ENCODE measurements at regions not wholly inside any gene's neighbourhood (a gene's known extent, or its start where the extent isn't known, plus 50 kb on each side); places are given as distances from the start of the nearest gene placed in this dataset.

DNA sequence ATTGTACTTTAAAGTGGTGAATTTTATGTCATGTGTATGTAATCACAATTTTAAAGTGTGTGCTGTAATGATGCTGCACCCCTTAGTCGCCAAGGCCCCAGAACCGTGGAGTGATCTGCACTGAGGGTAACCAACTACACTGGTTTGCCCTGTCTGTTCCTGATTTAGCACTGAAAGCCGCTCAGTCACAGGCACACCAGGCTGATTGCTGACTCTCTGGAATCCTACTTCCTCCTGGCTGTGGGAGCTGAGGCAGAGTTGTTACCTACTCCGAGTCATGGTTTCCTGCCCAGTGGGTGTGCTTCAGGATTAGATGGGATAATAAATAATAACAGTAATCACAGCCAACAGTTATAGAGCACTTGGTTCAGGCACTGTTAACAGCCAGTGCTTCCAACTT lies 645.4 kb downstream of the BCOR start:
- H2AK9ac ChIP-seq (replicated peaks; ENCODE audit: low read depth, low read length, poor library complexity): no peak overlapping the region
- BruUV-seq (replicated peaks): no TSS peak
- no peaks in the 10 kb centered on the region for H3K9me1 ChIP-seq (ENCODE audit: insufficient read depth, low read length)
- H4K91ac ChIP-seq (ENCODE audit: insufficient read depth, low read depth, low read length): no peak overlapping the region
- no peak overlapping the region for H4K5ac ChIP-seq (ENCODE audit: low read depth, low read length)
- no peak overlapping the region for H2BK15ac ChIP-seq (ENCODE audit: low read depth, low read length)
- H3K4me3 ChIP-seq (ENCODE audit: insufficient read depth, low read depth, low read length): no peak overlapping the region
- TF ChIP-seq MAZ (IDR thresholded peaks at IDR 0.05; ENCODE audit: borderline replicate concordance, low read depth, low read length): no peak
- no peak for TF ChIP-seq RCOR1 (IDR thresholded peaks at IDR 0.05; ENCODE audit: insufficient replicate concordance, low read length)
- TF ChIP-seq SMC3 (IDR thresholded peaks at IDR 0.05; ENCODE audit: low read depth, low read length): no peak
- CTCF ChIA-PET: no interaction called here
- no peak overlapping the region for H2BK120ac ChIP-seq (ENCODE audit: low read depth, low read length)
- H3K27me3 ChIP-seq (ENCODE audit: control insufficient read depth, insufficient read depth, low read length): peaks cover 25% of the 10 kb centered on the region
- dilution Hi-C loops (cut with HindIII; ENCODE audit: low sequenced_read_pairs, unreplicated experiment) (no loop called here), intact Hi-C loops (cut with micrococcal nuclease) (no loop called here), in situ Hi-C loops (cut with MboI; ENCODE audit: low sequenced_read_pairs) (no loop called here)
- POLR2A ChIA-PET (ENCODE audit: unreplicated experiment): no interaction called here
- H3K14ac ChIP-seq (replicated peaks; ENCODE audit: low read depth, low read length): no peak overlapping the region
- ATAC-seq (ENCODE audit: low read depth) (no peak), DNase-seq (no peak)
- H3K4me2 ChIP-seq (ENCODE audit: low read depth, low read length): no peak overlapping the region
- no peak overlapping the region for H3K9ac ChIP-seq (ENCODE audit: low read depth, low read length)
- no peaks in the 10 kb centered on the region for H3K36me3 ChIP-seq (ENCODE audit: control insufficient read depth, insufficient read depth, low read length)
- no peak overlapping the region for H3K4ac ChIP-seq (ENCODE audit: low read depth, low read length)
- H2BK20ac ChIP-seq (ENCODE audit: low read depth, low read length): no peak overlapping the region
- no peaks in the 10 kb centered on the region; the same call in 1 of the 2 replicates for H3K9me3 ChIP-seq (ENCODE audit: control insufficient read depth, insufficient read depth, low read length)
- H3K4me1 ChIP-seq (ENCODE audit: control insufficient read depth, insufficient read depth, low read length): no peaks in the 10 kb centered on the region
- no peak overlapping the region for H2AFZ ChIP-seq (replicated peaks; ENCODE audit: low read length, poor library complexity)
- H4K20me1 ChIP-seq (ENCODE audit: insufficient read depth, low read length): no peaks in the 10 kb centered on the region
- no peak overlapping the region for H3K23ac ChIP-seq (ENCODE audit: low read depth, low read length)
- H4K8ac ChIP-seq (ENCODE audit: low read depth in 2 of 2, low read length in 2 of 2): no peak overlapping the region
- no peak overlapping the region for H3K27ac ChIP-seq (ENCODE audit: insufficient read depth, low read length)
- H2AK5ac ChIP-seq (ENCODE audit: low read depth, low read length): no peak overlapping the region
- H3K56ac ChIP-seq (ENCODE audit: extremely low read depth, insufficient read depth, low read length): no peak overlapping the region
- H3K79me1 ChIP-seq (ENCODE audit: low read depth in 1 of 2, low read length in 2 of 2): no peaks in the 10 kb centered on the region
- H2BK5ac ChIP-seq (ENCODE audit: low read depth, low read length, poor library complexity, severe bottlenecking): no peak overlapping the region
- H3K18ac ChIP-seq (ENCODE audit: low read depth, low read length): no peak overlapping the region
- 40% methylated on average over 1 of the region's 4 CpGs; no CpG with 5 or more reads in 1 of the 2 experiments for WGBS, 2 experiments (ENCODE audit: extremely low coverage in 2 of 2, insufficient read length in 1 of 2)

Measured in IMR-90 (cell line).